Stimulated activated memory B cell treated with anti-CD40 and anti-IgM and Interleukin-4, amounts not matched to agents 10 μg/mL and 1 μg/mL and 100 μg/mL, for 72 hours (primary cell): ENCODE measurements at regions not wholly inside any gene's neighbourhood (a gene's known extent, or its start where the extent isn't known, plus 50 kb on each side); places are given as distances from the start of the nearest gene placed in this dataset.
A peak's percentile ranks its signal among the peaks of the same experiment; 100 is the strongest.
"Not testable (repeated sequence)": the region's sequence is repeated elsewhere in the genome, so short reads cannot be mapped to it uniquely, and the experiment has no call there.

ENCODE experiments used
- ATAC-seq: fragments of 150-1000 bp; cut with Tn5 transposase; 2 replicates; pipeline ENCODE4 v1.10.0; 2021
- H3K27ac Mint-ChIP-seq: one replicate; pipeline ENCODE4 v1.8.0; 2022; ENCODE audit warnings: mild to moderate bottlenecking, mixed read lengths
- H3K27me3 Mint-ChIP-seq: one replicate; pipeline ENCODE4 v1.8.0; 2022; ENCODE audit warnings: mixed read lengths
- H3K36me3 Mint-ChIP-seq: one replicate; pipeline ENCODE4 v1.8.0; 2022; ENCODE audit warnings: mixed read lengths
- H3K4me1 Mint-ChIP-seq: one replicate; pipeline ENCODE4 v1.8.0; 2022; ENCODE audit warnings: mixed read lengths
- H3K4me3 Mint-ChIP-seq: one replicate; pipeline ENCODE4 v1.8.0; 2022; ENCODE audit warnings: mild to moderate bottlenecking, moderate library complexity, mixed read lengths
- H3K9me3 Mint-ChIP-seq: one replicate; pipeline ENCODE4 v1.8.0; 2022; ENCODE audit warnings: mixed read lengths

DNA sequence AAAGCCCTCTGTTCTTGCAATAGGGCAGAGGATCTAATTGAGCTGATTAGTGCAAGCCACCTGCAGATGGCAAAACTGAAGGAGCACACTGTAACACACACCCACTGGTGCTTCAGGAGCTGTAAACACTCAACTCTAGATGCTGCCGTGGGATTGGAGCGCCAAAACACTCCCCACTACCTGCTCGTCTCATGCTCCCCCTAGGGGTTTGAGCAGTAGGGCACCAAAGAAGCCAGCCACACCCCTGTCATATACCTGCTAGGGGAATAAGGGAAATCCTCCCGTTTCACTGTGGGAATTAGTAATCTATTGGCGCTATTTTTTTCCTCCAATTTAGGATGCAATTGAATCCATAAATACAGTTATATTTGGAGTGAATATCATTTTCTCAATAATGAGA lies 360.2 kb downstream of the GLUD2 start:
- Mint-ChIP-seq H3K4me3 (no peak overlapping the region), H3K9me3 (no peaks in the 10 kb centered on the region), H3K27me3 (no peaks in the 10 kb centered on the region), H3K4me1 (no peaks in the 10 kb centered on the region), H3K36me3 (no peaks in the 10 kb centered on the region), H3K27ac (no peak overlapping the region)
- ATAC-seq, result no peak

DNA sequence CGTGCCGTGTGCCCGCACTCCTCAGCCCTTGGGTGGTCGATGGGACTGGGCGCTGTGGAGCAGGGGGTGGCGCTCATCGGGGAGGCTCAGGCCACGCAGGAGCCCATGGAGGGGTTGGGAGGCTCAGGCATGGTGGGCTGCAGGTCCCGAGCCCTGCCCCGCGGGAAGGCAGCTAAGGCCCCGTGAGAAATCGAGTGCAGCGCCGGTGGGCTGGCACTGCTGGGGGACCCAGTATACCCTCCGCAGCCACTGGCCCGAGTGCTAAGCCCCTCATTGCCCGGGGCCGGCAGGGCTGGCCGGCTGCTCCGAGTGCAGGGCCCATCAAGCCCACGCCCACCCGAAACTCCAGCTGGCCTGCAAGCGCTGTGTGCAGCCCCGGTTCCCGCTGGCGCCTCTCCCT lies 384.1 kb downstream of the GLUD2 start:
- ATAC-seq, H3K27ac Mint-ChIP-seq, H3K27me3 Mint-ChIP-seq, H3K9me3 Mint-ChIP-seq, H3K36me3 Mint-ChIP-seq, H3K4me3 Mint-ChIP-seq, H3K4me1 Mint-ChIP-seq: not testable (repeated sequence)

- ATAC-seq, result no peak
- Mint-ChIP-seq H3K27me3 (no peaks in the 10 kb centered on the region), H3K9me3 (no peaks in the 10 kb centered on the region), H3K4me1 (no peaks in the 10 kb centered on the region), H3K4me3 (no peak overlapping the region), H3K36me3 (no peaks in the 10 kb centered on the region), H3K27ac (no peak overlapping the region)
Observed at GRCh38 chrX:121433289-121433688, 385.9 kb downstream of the GLUD2 start.

DNA sequence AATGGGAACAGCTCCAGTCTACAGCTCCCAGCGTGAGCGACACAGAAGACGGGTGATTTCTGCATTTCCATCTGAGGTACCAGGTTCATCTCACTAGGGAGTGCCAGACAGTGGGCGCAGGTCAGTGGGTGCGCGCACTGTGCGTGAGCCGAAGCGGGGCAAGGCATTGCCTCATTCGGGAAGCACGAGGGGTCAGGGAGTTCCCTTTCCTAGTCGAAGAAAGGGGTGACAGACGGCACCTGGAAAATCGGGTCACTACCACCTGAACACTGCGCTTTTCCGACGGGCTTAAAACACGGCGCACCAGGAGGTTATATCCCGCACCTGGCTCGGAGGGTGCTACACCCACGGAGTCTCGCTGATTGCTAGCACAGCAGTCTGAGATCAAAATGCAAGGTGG lies 390.3 kb downstream of the GLUD2 start:
- not testable (repeated sequence) for H3K27me3 Mint-ChIP-seq, H3K27ac Mint-ChIP-seq, ATAC-seq, H3K36me3 Mint-ChIP-seq, H3K4me3 Mint-ChIP-seq, H3K4me1 Mint-ChIP-seq, H3K9me3 Mint-ChIP-seq

DNA sequence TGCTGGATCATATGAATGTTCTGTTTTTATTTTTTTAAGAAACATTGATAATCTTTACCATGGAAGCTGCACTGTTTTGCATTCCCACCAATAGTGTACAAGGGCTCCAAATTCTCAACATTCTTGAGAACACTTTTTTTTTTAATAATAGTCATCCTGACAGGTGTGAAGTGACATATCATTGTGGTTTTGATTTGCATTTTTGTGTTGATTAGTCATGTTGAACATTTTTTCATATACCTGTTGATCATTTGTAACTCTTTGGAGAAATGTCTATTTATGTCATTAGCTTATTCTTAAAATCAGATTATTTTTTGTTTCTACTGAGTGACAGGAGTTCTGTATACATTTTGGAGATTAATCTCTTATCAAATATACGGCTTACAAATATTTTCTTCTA lies 408.5 kb downstream of the GLUD2 start:
- Mint-ChIP-seq H3K27me3 (no peaks in the 10 kb centered on the region), H3K4me1 (no peaks in the 10 kb centered on the region), H3K27ac (peak overlapping the region; percentile 66), H3K9me3 (no peaks in the 10 kb centered on the region), H3K4me3 (no peak overlapping the region), H3K36me3 (no peaks in the 10 kb centered on the region)
- ATAC-seq, result no peak

DNA sequence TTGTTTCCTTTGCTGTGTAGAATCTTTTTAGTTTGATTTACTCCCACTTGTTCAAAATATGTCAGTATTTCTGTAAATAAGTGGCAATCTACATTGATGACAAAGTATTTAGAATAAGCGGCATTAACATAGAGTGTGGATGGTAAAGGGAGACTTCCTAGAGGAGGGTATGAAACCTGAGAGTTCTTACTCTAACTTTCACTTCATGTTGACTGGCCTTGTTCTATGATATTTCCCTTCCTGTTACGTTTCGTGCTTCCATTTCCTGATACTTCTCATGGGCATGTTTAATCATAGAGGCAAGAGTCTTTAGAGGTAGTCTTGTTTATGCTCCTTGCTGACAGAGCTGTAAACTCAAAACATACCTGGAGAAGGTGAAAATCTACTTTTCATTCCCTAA lies 408.9 kb downstream of the GLUD2 start:
- Mint-ChIP-seq H3K27me3 (no peaks in the 10 kb centered on the region), H3K4me3 (peak overlapping the region; percentile 7), H3K27ac (peak overlapping the region; percentile 66), H3K9me3 (no peaks in the 10 kb centered on the region), H3K36me3 (no peaks in the 10 kb centered on the region), H3K4me1 (no peaks in the 10 kb centered on the region)
- no peak for ATAC-seq

DNA sequence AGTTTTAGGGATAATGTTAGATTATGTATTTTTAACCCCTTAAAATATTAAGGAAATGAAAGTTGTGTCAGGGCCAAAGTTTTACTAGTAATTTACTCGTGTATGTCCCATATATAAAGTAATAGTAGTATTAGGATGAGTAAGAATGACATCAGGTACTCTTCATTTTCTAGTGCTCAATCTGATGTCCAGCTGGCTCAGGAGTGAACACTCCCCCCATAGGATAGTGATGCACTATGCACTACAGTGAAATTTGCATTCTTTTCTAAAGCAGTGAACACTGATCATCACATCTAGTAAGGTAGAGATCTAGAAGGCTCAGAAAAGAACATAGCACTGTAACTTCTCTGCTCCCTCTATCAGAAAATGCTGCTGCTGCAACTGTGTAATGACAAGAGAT lies 409.7 kb downstream of the GLUD2 start:
- H3K27me3 Mint-ChIP-seq, result no peaks in the 10 kb centered on the region
- no peak overlapping the region for H3K27ac Mint-ChIP-seq
- no peaks in the 10 kb centered on the region for H3K9me3 Mint-ChIP-seq
- ATAC-seq, result no peak
- no peak overlapping the region for H3K4me3 Mint-ChIP-seq
- no peaks in the 10 kb centered on the region for H3K36me3 Mint-ChIP-seq
- H3K4me1 Mint-ChIP-seq, result no peaks in the 10 kb centered on the region

DNA sequence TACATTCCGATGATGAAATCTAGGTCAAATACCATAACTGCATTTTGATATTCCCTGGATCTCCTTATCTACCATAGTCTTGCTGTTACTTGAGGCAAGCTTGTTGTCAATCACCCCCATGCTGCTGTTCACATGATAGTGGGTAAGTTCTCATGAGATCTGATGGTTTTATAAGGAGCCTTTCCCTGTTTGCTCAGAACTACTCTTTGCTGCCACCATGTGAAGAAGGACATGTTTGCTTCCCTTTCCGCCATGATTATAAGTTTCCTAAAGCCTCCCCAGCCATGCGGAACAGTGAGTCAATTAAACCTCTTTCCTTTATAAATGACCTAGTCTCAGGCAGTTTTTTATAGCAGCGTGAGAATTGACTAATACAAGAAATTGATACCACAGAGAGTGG lies 432.0 kb downstream of the GLUD2 start:
- Mint-ChIP-seq H3K27ac (no peak overlapping the region), H3K36me3 (no peaks in the 10 kb centered on the region)

GRCh38 chrX:121496966-121497365 lies 449.6 kb downstream of the GLUD2 start:
- H3K27me3 Mint-ChIP-seq, result no peaks in the 10 kb centered on the region
- no peaks in the 10 kb centered on the region for H3K4me1 Mint-ChIP-seq
- no peak overlapping the region for H3K27ac Mint-ChIP-seq
- H3K4me3 Mint-ChIP-seq, result no peak overlapping the region
- peaks cover 2% of the 10 kb centered on the region for H3K9me3 Mint-ChIP-seq
- no peak for ATAC-seq
- no peaks in the 10 kb centered on the region for H3K36me3 Mint-ChIP-seq

More for the DNA sequence above, 432.0 kb downstream of the GLUD2 start:
- ATAC-seq, result no peak
- no peak overlapping the region for H3K4me3 Mint-ChIP-seq
- no peaks in the 10 kb centered on the region for H3K4me1 Mint-ChIP-seq
- peaks cover 6% of the 10 kb centered on the region for H3K9me3 Mint-ChIP-seq
- no peaks in the 10 kb centered on the region for H3K27me3 Mint-ChIP-seq

GRCh38 chrX:121504153-121504552 lies 456.7 kb downstream of the GLUD2 start:
- Mint-ChIP-seq H3K4me1 (no peaks in the 10 kb centered on the region), H3K27ac (no peak overlapping the region), H3K27me3 (no peaks in the 10 kb centered on the region), H3K9me3 (no peaks in the 10 kb centered on the region), H3K36me3 (no peaks in the 10 kb centered on the region), H3K4me3 (no peak overlapping the region)
- ATAC-seq, result no peak

GRCh38 chrX:121546317-121546716 lies 498.9 kb downstream of the GLUD2 start:
- no peak overlapping the region for H3K27ac Mint-ChIP-seq
- ATAC-seq, result no peak
- no peaks in the 10 kb centered on the region for H3K4me1 Mint-ChIP-seq
- H3K27me3 Mint-ChIP-seq, result no peaks in the 10 kb centered on the region
- peaks cover 7% of the 10 kb centered on the region for H3K9me3 Mint-ChIP-seq
- no peak overlapping the region for H3K4me3 Mint-ChIP-seq
- no peaks in the 10 kb centered on the region for H3K36me3 Mint-ChIP-seq

GRCh38 chrX:121558886-121559285 lies 511.5 kb downstream of the GLUD2 start:
- H3K4me1 Mint-ChIP-seq, result peaks cover 6% of the 10 kb centered on the region
- no peak overlapping the region for H3K27ac Mint-ChIP-seq
- H3K36me3 Mint-ChIP-seq, result no peaks in the 10 kb centered on the region
- no peak overlapping the region for H3K4me3 Mint-ChIP-seq
- H3K9me3 Mint-ChIP-seq, result no peaks in the 10 kb centered on the region
- no peaks in the 10 kb centered on the region for H3K27me3 Mint-ChIP-seq
- ATAC-seq, result no peak

DNA sequence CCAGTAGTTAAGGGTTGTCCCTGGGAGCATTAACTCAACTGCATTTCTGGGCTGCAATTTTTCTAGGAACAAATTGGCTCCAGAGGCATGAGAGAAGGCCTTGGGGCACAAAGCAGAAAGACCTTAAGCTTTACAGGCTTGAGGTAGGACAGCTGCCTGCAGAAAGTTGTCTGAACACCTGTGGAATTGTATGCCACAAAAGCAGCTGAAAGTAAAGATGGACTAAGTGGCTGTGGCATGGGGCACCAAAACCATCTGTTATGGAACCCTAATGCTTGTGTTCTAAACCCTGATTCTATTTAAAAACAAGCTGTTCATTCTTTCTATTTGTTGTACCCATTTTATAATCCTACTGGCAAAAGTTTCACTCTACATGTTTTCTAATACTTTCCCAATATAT lies 515.2 kb downstream of the GLUD2 start:
- no peaks in the 10 kb centered on the region for H3K36me3 Mint-ChIP-seq
- no peaks in the 10 kb centered on the region for H3K9me3 Mint-ChIP-seq
- peaks cover 6% of the 10 kb centered on the region for H3K4me1 Mint-ChIP-seq
- no peaks in the 10 kb centered on the region for H3K27me3 Mint-ChIP-seq
- no peak overlapping the region for H3K27ac Mint-ChIP-seq
- ATAC-seq, result no peak
- H3K4me3 Mint-ChIP-seq, result no peak overlapping the region

DNA sequence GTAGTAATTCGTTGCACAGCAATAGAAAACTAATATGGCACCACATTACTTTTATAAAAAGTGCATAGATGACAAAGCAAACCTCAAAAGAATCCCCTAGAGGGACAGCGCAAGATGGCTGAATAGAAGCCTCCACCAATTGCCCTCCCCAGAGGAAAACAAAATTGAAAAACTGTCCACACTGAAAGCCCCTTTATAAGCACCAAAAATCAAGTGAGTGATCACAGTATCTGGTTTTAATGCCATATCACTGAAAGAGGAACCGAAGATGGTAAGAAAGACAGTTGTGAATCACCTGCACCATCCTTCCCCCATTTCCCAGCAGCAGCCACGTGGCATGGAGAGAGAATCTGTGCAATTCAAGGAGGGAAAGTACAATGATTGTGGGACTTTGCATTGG lies 522.2 kb downstream of the GLUD2 start:
- Mint-ChIP-seq H3K4me1 (peaks cover 4% of the 10 kb centered on the region), H3K27me3 (no peaks in the 10 kb centered on the region), H3K9me3 (peaks cover 3% of the 10 kb centered on the region), H3K36me3 (no peaks in the 10 kb centered on the region), H3K4me3 (no peak overlapping the region), H3K27ac (no peak overlapping the region)
- peak; percentile 78 for ATAC-seq

- peaks cover 3% of the 10 kb centered on the region for H3K9me3 Mint-ChIP-seq
- no peak for ATAC-seq
- peaks cover 4% of the 10 kb centered on the region for H3K4me1 Mint-ChIP-seq
- no peak overlapping the region for H3K4me3 Mint-ChIP-seq
- H3K27ac Mint-ChIP-seq, result no peak overlapping the region
- H3K27me3 Mint-ChIP-seq, result no peaks in the 10 kb centered on the region
- H3K36me3 Mint-ChIP-seq, result no peaks in the 10 kb centered on the region
Observed at GRCh38 chrX:121570072-121570841, 522.8 kb downstream of the GLUD2 start.

- ATAC-seq, result no peak
- Mint-ChIP-seq H3K9me3 (peaks cover 3% of the 10 kb centered on the region), H3K4me3 (no peak overlapping the region), H3K4me1 (peaks cover 4% of the 10 kb centered on the region), H3K27ac (no peak overlapping the region), H3K27me3 (no peaks in the 10 kb centered on the region), H3K36me3 (no peaks in the 10 kb centered on the region)
Observed at GRCh38 chrX:121571333-121571732, 523.9 kb downstream of the GLUD2 start.

DNA sequence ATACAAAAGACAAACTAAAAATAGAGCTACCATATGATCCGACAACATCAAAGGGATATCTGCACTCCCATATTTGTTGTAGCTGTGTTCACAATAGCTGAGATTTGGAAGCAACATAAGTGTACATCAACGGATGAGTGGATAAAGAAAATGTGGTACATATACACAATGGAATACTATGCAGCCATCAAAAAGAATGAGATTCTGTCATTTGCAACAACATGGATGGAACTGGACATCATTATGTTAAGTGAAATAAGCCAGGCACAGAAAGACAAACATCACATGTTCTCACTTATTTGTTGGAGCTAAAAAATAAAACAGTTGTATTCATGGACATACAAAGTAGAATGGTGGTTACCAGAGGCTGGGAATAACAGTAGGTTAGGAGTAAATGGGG lies 527.0 kb downstream of the GLUD2 start:
- not testable (repeated sequence) for H3K36me3 Mint-ChIP-seq

More for the DNA sequence above, 527.0 kb downstream of the GLUD2 start:
- not testable (repeated sequence) for H3K4me1 Mint-ChIP-seq, H3K27me3 Mint-ChIP-seq, ATAC-seq, H3K4me3 Mint-ChIP-seq, H3K9me3 Mint-ChIP-seq, H3K27ac Mint-ChIP-seq
